Neural crest cell (in vitro differentiated cells): ENCODE measurements at regions not wholly inside any gene's neighbourhood (a gene's known extent, or its start where the extent isn't known, plus 50 kb on each side); places are given as distances from the start of the nearest gene placed in this dataset.

Experiments used
- DNase-seq: peaks from one replicate; pipeline ENCODE4 v3.0.0; 2021; ENCODE audit warnings: low read depth, mixed read lengths, low spot score
- H3K27ac Mint-ChIP-seq: one replicate; pipeline ENCODE4 v1.8.0; 2021; ENCODE audit warnings: mild to moderate bottlenecking, mixed read lengths; ENCODE audit not compliant: unreplicated experiment
- H3K27me3 Mint-ChIP-seq: 2 replicates; pipeline ENCODE4 v1.8.0; 2021; ENCODE audit warnings: low read depth, mild to moderate bottlenecking, mixed read lengths
- H3K36me3 Mint-ChIP-seq: 2 replicates; pipeline ENCODE4 v1.8.0; 2021; ENCODE audit warnings: low read depth, mild to moderate bottlenecking, mixed read lengths
- H3K4me1 Mint-ChIP-seq: 2 replicates; pipeline ENCODE4 v1.8.0; 2021; ENCODE audit warnings: mixed read lengths
- H3K4me3 Mint-ChIP-seq: one replicate; pipeline ENCODE4 v1.8.0; 2021; ENCODE audit warnings: mild to moderate bottlenecking, mixed read lengths
- H3K9me3 Mint-ChIP-seq: 2 replicates; pipeline ENCODE4 v1.8.0; 2021; ENCODE audit warnings: mixed read lengths
- TF ChIP-seq, protein P1 (sequence below): fragments of 200-600 bp; sonication (generic); conservative IDR thresholded peaks from 2 replicates; pipeline ENCODE4 v1.5.0; 2021; ENCODE audit warnings: antibody characterized with exemption, mild to moderate bottlenecking

DNA sequence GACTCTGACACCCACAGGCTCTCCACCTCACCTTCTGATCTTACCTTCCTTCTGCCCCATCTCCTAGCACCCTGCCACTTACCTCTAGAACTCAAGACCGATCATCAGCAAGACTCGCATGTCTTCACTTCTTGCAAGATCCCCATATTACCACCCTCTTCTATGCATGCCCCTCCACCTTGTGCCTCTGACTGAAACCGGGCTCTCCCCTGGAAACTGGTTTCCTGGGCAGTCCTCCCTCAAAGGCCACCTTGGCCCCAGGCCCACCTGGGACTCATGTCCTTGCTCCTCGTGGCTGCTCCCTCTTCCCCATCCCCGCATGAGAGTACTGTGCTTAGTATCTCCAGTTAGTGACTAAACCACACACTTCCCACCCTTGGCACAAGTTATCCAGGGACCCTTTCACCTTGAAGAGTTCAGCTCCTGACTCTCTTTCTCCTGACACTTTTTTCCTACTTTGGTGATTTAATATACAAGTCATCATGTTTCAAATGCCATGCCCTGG lies 136.7 kb downstream of the SPATA19 start:
- TF ChIP-seq, protein P1, sequence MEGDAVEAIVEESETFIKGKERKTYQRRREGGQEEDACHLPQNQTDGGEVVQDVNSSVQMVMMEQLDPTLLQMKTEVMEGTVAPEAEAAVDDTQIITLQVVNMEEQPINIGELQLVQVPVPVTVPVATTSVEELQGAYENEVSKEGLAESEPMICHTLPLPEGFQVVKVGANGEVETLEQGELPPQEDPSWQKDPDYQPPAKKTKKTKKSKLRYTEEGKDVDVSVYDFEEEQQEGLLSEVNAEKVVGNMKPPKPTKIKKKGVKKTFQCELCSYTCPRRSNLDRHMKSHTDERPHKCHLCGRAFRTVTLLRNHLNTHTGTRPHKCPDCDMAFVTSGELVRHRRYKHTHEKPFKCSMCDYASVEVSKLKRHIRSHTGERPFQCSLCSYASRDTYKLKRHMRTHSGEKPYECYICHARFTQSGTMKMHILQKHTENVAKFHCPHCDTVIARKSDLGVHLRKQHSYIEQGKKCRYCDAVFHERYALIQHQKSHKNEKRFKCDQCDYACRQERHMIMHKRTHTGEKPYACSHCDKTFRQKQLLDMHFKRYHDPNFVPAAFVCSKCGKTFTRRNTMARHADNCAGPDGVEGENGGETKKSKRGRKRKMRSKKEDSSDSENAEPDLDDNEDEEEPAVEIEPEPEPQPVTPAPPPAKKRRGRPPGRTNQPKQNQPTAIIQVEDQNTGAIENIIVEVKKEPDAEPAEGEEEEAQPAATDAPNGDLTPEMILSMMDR, result no peak
- Mint-ChIP-seq H3K9me3 (no peaks in the 10 kb centered on the region), H3K4me1 (no peaks in the 10 kb centered on the region), H3K27ac (no peak overlapping the region), H3K27me3 (peaks cover 4% of the 10 kb centered on the region), H3K36me3 (no peaks in the 10 kb centered on the region), H3K4me3 (no peak overlapping the region)
- DNase-seq, result no peak

DNA sequence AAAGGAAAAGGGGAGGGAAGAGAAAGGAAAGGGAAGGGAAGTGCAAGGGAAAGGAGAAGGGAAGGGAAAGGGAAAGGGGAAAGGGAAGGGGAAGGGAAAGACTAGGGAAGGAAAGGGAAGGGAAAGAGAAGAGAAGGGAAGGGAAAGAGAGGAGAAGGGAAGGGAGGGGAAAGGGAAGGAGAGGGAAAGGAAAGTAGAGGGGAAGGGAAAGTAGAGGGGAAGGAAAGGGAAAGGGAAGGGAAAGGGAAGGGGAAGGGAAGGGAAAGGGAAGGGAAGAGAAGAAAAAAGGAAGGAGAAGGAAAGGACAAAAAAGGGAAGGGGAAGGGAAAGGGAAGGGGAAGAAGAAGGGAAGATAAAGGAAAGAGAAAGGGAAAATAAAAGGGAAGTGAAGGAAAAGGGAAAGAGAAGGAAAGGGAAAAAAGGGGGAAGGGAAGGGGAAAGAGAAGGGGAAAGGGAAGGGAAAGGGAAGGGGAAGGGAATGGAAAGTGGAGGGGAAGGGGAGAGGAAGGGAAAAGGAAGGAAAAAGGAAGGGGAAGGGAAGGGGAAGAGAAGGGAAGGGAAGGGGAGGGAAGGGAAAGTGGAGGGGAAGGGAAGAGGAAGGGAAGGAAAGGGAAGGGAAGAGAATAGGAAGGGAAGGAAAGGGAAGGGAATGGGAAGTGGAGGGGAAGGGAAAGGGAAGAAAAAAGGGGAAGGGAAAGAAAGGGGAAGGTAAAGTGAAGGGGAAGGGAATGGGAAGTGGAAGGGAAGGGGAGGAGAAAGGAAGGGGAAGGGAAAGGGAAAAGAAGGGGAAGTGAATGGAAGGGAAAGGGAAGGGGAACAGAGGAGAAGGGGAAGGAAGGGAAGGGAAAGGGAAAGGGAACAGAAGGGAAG lies 138.2 kb downstream of the SPATA19 start:
- H3K4me1 Mint-ChIP-seq, result no peaks in the 10 kb centered on the region
- H3K27me3 Mint-ChIP-seq, result peaks cover 4% of the 10 kb centered on the region
- H3K27ac Mint-ChIP-seq, result no peak overlapping the region
- no peak for DNase-seq
- TF ChIP-seq, protein P1, result no peak
- no peaks in the 10 kb centered on the region for H3K36me3 Mint-ChIP-seq
- H3K9me3 Mint-ChIP-seq, result no peaks in the 10 kb centered on the region
- H3K4me3 Mint-ChIP-seq, result no peak overlapping the region

DNA sequence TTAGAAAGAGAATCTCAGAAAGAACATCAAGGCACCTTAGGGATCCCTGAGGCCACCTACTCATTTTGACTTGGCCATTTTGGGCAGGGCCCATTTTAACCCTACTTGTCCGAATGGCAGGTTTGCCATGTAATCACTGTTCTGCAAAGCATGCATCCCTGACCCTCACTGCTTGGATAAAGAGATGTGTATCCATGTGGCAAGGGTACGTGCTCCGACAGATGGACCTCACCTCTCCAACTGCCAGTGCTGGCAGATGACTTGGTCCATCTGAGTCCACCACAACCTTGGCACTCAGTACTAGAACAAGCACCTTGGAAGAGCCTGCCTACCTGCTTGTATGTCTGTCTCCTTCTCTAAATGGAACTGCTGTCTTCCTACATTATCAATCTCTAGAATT lies 139.4 kb downstream of the SPATA19 start:
- TF ChIP-seq, protein P1, result no peak
- Mint-ChIP-seq H3K9me3 (peaks cover 3% of the 10 kb centered on the region), H3K27ac (no peak overlapping the region), H3K4me3 (no peak overlapping the region), H3K27me3 (peaks cover 4% of the 10 kb centered on the region), H3K36me3 (no peaks in the 10 kb centered on the region), H3K4me1 (peaks cover 4% of the 10 kb centered on the region)
- DNase-seq, result no peak

DNA sequence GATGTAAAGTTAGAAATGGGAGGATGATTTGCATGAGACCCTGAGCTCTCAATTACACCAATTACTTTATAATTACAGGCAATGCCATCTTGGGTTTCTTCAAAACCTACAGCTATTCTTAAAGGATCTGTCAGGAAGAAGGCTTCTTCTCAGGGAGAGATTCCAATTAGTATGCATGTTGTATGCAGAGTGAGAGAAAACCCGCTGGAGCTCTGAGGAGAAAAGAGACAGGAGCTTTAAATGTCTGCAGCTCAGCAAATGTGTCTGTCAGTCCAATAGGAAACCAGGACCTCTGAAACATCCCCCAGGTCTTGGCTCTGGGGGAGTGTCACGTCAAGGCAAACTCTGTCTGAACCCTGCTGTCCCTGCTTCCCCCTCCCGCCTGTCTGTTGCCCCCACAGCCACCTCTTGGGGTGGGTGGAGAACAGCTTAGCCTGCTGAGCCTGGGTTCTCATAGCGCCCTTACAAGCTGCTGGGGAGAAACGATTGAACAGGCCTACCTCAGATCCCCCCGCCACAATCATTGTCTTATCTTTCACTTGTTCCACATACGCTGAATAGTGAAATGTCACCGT lies 140.2 kb downstream of the SPATA19 start:
- Mint-ChIP-seq H3K4me3 (no peak overlapping the region), H3K9me3 (peaks cover 3% of the 10 kb centered on the region), H3K36me3 (no peaks in the 10 kb centered on the region), H3K4me1 (peaks cover 4% of the 10 kb centered on the region), H3K27ac (no peak overlapping the region), H3K27me3 (peaks cover 4% of the 10 kb centered on the region)
- TF ChIP-seq, protein P1, result no peak
- no peak for DNase-seq

DNA sequence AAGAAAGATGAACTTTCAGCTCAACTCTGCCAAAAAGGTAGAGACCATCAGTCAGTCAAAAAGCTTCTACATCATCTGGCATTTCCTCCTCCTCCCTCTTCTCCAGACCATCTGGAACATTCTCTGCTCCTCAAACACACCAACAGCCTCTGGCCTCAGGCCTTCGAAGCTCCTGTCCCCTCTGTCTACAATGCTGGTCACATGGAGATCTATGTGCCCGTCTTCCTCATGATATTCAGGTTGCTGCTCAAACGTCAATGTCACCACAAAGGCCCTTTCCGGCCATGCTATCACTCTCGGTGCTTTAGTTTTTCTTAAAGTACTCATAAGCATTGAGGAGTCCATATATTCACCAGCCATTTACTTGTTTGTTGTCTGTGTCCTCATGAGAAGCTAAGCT lies 146.2 kb downstream of the SPATA19 start:
- TF ChIP-seq, protein P1, result no peak
- DNase-seq, result no peak
- H3K9me3 Mint-ChIP-seq, result peaks cover 5% of the 10 kb centered on the region
- H3K4me3 Mint-ChIP-seq, result no peak overlapping the region
- H3K27me3 Mint-ChIP-seq, result no peaks in the 10 kb centered on the region
- H3K27ac Mint-ChIP-seq, result no peak overlapping the region
- no peaks in the 10 kb centered on the region for H3K36me3 Mint-ChIP-seq
- peaks cover 4% of the 10 kb centered on the region for H3K4me1 Mint-ChIP-seq
